Effector memory CD8-positive, alpha-beta T cell (primary cell): ENCODE measurements at regions not wholly inside any gene's neighbourhood (a gene's known extent, or its start where the extent isn't known, plus 50 kb on each side); places are given as distances from the start of the nearest gene placed in this dataset.

Source experiments
- ATAC-seq: fragments of 150-1000 bp; cut with Tn5 transposase; replicated peaks from 2 replicates; pipeline ENCODE4 v1.10.0; 2021; ENCODE audit warnings: mild to moderate bottlenecking, moderate library complexity
- DNase-seq, 3 experiments: peaks; one replicate each; pipeline ENCODE4 v3.0.0; 2021
- H3K27ac Mint-ChIP-seq, 2 donors: one replicate each; pipeline ENCODE4 v1.8.0; 2022; ENCODE audit warnings: mild to moderate bottlenecking in 2 of 2, mixed read lengths in 2 of 2, moderate library complexity in 2 of 2
- H3K27me3 Mint-ChIP-seq, 2 donors: one replicate each; pipeline ENCODE4 v1.8.0; 2022; ENCODE audit warnings: mixed read lengths in 2 of 2
- H3K36me3 Mint-ChIP-seq: one replicate; pipeline ENCODE4 v1.8.0; 2022; ENCODE audit warnings: mild to moderate bottlenecking, moderate library complexity, mixed read lengths; ENCODE audit not compliant: insufficient read depth
- H3K4me1 Mint-ChIP-seq, 2 donors: one replicate each; pipeline ENCODE4 v1.8.0; 2022; ENCODE audit warnings: low read depth in 2 of 2, mixed read lengths in 2 of 2
- H3K4me3 Mint-ChIP-seq, 2 donors: one replicate each; pipeline ENCODE4 v1.8.0; 2022; ENCODE audit warnings: mild to moderate bottlenecking in 2 of 2, mixed read lengths in 2 of 2, moderate library complexity in 2 of 2
- H3K9me3 Mint-ChIP-seq, 2 donors: one replicate each; pipeline ENCODE4 v1.8.0; 2022; ENCODE audit warnings: mixed read lengths in 2 of 2

DNA sequence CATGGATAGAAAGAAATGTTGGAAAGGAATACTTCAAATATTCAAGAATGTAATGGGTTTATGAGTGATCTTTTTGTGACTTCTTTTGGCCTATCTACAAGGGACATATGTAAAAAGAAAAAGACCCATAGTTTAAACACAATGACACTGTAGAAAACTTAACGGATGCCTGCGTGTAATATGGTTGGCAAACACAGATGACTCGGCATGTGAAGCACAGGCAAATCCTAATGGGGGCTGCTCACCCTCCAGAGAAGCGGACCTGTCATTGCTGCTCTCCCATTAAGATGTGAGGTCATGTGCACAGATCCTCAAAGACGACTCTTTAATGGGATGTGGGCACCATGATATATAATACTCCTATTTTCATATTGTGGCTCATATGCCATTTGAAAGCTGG lies 366.6 kb upstream of the TMEM132C start:
- no peak overlapping the region for H3K4me3 Mint-ChIP-seq
- H3K9me3 Mint-ChIP-seq = peaks cover 5 to 8% of the 10 kb centered on the region in 2 donors
- H3K4me1 Mint-ChIP-seq = no peaks in the 10 kb centered on the region
- ATAC-seq (no peak), DNase-seq (no peak)
- no peak overlapping the region for H3K27ac Mint-ChIP-seq
- H3K36me3 Mint-ChIP-seq = no peaks in the 10 kb centered on the region
- H3K27me3 Mint-ChIP-seq = no peaks in the 10 kb centered on the region

DNA sequence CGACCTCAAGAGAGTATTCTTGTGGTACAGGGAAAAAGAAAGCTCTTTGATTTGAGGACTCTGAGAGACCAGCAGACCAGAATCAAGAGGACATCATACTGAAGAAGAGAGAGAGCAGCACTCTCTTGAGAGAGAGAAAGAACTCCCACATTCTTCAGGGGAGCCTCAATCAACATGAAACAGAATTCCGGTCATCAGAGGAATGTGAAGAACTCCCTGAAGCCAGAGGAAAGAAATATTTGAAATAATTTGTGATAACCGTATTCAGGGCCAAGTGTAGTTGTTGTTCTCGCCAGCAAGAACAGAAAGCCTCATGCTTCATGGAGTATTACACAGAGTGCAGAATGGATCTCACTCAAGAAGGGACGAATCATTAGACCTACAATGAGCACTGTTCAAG lies 363.8 kb upstream of the TMEM132C start:
- ATAC-seq = no peak
- no peak overlapping the region for H3K4me3 Mint-ChIP-seq

DNA sequence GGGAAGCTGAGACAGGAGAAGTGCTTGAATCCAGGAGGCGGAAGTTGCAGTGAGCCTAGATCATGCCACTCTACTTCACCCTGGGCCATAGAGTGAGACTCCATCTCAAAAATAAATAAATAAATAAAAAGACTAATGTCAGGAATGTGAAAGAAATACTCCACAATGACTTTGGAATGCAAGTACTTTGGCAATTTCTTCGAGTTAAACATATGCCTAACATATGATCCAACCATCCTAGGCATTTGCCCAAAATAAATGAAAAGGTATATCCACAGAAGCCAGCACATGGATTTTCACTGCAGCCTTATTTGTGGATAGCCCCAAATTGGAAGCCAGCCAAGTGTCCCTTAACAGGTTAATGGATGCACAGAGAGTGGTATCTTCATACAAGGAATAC lies 357.9 kb upstream of the TMEM132C start:
- Mint-ChIP-seq H3K9me3 (peaks cover 2 to 7% of the 10 kb centered on the region in 2 donors), H3K4me1 (no peaks in the 10 kb centered on the region), H3K27me3 (no peaks in the 10 kb centered on the region), H3K36me3 (no peaks in the 10 kb centered on the region), H3K27ac (no peak overlapping the region), H3K4me3 (no peak overlapping the region)
- ATAC-seq (no peak), DNase-seq (no peak)

More for the DNA sequence above, 363.8 kb upstream of the TMEM132C start:
- peaks cover 5 to 8% of the 10 kb centered on the region in 2 donors for H3K9me3 Mint-ChIP-seq
- H3K27me3 Mint-ChIP-seq = no peaks in the 10 kb centered on the region
- no peaks in the 10 kb centered on the region for H3K36me3 Mint-ChIP-seq
- no peak for DNase-seq
- no peak overlapping the region for H3K27ac Mint-ChIP-seq
- no peaks in the 10 kb centered on the region for H3K4me1 Mint-ChIP-seq

DNA sequence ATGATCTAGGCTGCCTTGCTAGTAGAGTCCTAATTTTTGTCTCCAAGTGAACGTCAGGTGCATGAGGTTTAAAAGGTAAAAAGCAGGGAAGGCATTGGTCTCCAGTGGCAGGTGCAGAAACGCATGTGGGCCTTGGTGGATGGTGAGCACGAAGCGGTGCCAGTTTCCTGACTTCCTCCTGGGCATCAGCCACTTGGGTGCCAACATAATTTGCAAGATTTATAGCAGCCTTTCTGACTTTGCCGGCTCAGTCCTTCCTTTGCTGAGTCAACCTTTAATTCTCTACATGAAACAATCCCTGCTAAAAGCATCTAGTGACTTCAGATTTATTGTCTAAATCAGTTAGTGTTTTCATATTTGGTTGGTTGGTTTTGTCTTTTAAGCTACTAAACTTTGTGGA lies 355.7 kb upstream of the TMEM132C start:
- H3K4me3 Mint-ChIP-seq = no peak overlapping the region
- DNase-seq = no peak
- no peak for ATAC-seq

DNA sequence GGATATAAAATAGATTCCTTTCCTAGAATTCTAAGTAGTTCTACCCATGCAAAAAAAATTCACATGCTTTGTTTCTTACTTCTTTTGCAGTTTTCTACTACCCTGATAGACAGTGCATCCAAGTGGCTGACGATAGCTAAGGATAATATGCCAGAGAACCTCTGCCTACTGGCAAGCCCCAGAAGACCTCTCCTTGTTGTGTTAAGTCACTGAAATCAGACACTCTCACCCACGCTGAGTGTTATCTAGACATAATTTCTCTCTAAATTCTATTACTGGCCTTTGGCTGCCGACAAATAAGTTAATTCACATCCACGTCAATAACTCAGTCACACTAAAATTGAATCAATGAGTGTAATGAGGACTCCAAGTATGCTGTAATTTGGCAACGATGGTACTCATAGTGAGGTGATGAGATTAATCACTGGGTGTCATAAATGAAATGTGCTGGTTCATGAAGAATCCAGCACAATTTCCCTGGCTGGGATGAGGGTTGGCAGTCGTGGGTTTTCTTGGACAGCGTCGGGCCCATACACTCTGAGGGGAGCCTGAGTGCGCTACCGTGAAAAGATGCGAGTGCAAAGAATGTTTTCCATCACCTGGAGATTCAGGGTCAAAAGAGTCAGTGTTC lies 354.8 kb upstream of the TMEM132C start:
- Mint-ChIP-seq H3K9me3 (no peaks in the 10 kb centered on the region), H3K36me3 (no peaks in the 10 kb centered on the region), H3K27ac (no peak overlapping the region), H3K27me3 (no peaks in the 10 kb centered on the region), H3K4me3 (no peak overlapping the region), H3K4me1 (no peaks in the 10 kb centered on the region)
- no peak for ATAC-seq
- DNase-seq = no peak

More for the DNA sequence above, 355.7 kb upstream of the TMEM132C start:
- H3K27me3 Mint-ChIP-seq = no peaks in the 10 kb centered on the region
- no peak overlapping the region for H3K27ac Mint-ChIP-seq
- no peaks in the 10 kb centered on the region for H3K4me1 Mint-ChIP-seq
- H3K36me3 Mint-ChIP-seq = no peaks in the 10 kb centered on the region
- no peaks in the 10 kb centered on the region for H3K9me3 Mint-ChIP-seq

DNA sequence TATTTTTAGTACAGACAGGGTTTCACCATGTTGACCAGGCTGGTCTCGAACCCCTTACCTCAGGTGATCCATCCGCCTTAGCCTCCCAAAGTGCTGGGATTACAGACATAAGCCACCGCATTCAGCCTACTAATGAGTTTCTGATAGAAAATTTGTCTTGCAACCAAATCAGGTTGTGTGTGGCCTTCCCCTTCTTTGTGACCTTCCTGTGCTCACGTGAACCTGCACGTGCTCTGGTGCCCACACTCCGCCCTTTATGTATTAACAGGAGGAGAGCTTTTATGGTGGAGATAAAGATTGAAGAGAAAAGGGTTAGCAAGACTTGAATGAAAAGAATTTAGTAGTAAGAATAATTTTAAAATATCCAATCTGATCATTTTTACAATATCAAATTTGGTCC lies 343.5 kb upstream of the TMEM132C start:
- Mint-ChIP-seq H3K36me3 (no peaks in the 10 kb centered on the region), H3K4me1 (no peaks in the 10 kb centered on the region), H3K27ac (no peak overlapping the region), H3K27me3 (no peaks in the 10 kb centered on the region), H3K4me3 (no peak overlapping the region), H3K9me3 (peaks cover 5 to 10% of the 10 kb centered on the region in 2 donors)
- DNase-seq (no peak), ATAC-seq (no peak)

DNA sequence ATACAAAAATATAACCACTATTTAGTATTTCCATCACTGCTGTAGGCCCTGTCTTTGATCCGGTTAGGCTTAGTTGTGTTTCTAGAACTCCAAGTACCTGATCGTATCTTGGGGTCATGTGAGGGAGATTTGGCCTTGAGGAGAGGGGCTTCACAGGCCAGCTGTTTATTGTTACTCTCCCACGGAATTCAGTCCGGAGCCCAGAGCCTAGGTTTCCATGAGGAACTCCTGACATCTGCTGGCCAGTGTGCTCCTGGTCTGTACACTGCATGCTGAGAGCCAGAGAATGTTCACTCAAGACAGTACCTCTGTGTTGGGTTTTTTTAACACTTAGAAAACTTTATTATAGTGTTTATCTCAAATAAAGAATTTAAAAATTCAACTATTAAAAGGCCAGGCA lies 341.0 kb upstream of the TMEM132C start:
- no peaks in the 10 kb centered on the region for H3K36me3 Mint-ChIP-seq

DNA sequence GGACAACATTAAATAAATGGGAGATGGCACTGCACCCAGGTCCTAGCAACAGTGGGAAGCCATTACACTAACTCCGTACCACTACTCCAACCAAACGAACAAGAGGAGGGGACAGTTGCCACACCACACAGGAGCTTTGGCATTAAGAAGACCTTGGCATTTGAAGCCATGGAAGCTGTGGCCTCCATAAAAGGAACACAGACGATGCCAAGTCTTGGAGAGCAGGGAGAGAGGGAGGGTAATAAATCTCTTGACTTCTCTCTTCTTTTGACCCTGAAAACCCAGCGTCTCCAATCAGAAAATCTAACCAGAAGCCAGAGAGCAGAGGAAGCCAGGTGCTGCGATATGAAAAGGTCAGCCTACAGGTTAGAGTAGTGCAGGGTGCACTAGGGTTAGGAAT lies 338.8 kb upstream of the TMEM132C start:
- H3K27me3 Mint-ChIP-seq = no peaks in the 10 kb centered on the region
- H3K9me3 Mint-ChIP-seq = peaks cover 4 to 8% of the 10 kb centered on the region in 2 donors
- ATAC-seq = no peak
- H3K36me3 Mint-ChIP-seq = no peaks in the 10 kb centered on the region
- no peaks in the 10 kb centered on the region for H3K4me1 Mint-ChIP-seq
- no peak for DNase-seq
- H3K27ac Mint-ChIP-seq = no peak overlapping the region
- no peak overlapping the region for H3K4me3 Mint-ChIP-seq

More for the DNA sequence above, 341.0 kb upstream of the TMEM132C start:
- H3K27me3 Mint-ChIP-seq = no peaks in the 10 kb centered on the region
- no peak overlapping the region for H3K27ac Mint-ChIP-seq
- ATAC-seq = no peak
- H3K4me3 Mint-ChIP-seq = no peak overlapping the region
- peaks cover 5 to 8% of the 10 kb centered on the region in 2 donors for H3K9me3 Mint-ChIP-seq
- no peak for DNase-seq
- H3K4me1 Mint-ChIP-seq = no peaks in the 10 kb centered on the region

DNA sequence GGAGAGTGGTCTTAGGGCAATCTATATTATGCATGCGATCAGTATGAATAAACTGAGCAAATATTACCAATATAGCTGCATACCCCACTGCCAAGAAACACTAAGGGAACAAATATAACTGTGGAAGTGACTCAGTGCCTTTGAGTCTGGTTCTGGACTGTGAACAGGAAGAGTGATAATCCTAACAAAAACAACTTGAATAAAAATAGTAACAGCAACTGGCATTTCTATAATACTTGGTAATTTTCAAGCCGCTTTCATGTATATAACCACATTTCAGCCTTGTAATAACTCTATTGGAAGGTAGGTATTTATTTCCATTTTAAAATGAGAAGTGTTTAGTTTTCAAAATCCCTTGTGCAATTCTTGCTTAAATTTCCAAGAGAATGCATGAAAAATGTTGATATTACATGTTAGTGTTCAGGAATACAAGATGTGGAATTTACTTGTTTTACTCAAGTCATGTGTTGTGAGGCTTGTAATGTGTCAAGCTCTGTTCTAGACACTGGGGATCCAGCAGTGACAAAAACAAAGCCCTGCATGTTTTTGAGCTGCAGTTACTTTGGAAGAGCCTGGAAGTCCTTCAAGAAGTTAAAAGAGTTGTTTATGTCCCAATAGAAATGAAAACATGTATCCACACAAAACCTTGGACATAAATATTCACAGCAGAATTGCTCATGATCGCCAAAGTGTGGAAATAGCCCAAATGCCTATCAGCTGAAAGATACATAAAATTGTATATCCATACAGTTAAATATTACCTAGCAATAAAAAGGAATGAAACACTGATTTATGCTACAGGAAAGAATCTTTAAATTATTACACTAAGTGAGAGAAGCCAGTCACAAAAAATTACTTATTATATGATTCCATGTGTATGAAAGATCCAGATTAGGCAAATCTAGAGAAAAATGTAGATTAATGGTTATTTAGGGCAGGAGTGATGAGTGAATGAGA lies 338.1 kb upstream of the TMEM132C start:
- Mint-ChIP-seq H3K9me3 (peaks cover 4 to 8% of the 10 kb centered on the region in 2 donors), H3K4me1 (no peaks in the 10 kb centered on the region), H3K4me3 (no peak overlapping the region), H3K36me3 (no peaks in the 10 kb centered on the region), H3K27ac (no peak overlapping the region), H3K27me3 (no peaks in the 10 kb centered on the region)
- ATAC-seq (no peak), DNase-seq (no peak)

DNA sequence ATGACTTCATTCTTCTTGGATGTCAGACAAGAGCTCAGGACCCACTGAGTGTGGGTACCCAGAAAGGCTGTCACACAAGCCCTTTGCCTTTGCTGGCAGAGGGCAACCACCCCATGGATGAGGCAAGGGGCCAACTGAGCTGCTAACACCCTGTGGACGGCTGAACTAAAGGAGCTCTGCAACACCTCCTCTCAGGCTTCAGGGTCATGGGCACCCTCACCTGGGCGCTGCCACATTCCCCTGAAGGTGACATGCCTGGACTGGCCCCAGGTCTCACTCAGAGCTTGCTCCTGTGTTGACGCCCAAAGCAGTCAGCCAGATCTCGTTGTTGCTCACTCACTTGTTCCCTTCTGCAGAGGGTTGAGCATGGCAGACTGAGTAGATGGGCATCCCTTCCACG lies 336.8 kb upstream of the TMEM132C start:
- Mint-ChIP-seq H3K4me1 (no peaks in the 10 kb centered on the region), H3K4me3 (no peak overlapping the region), H3K27ac (no peak overlapping the region), H3K9me3 (peaks cover 2 to 8% of the 10 kb centered on the region in 2 donors), H3K27me3 (no peaks in the 10 kb centered on the region), H3K36me3 (no peaks in the 10 kb centered on the region)
- ATAC-seq (no peak), DNase-seq (no peak)

DNA sequence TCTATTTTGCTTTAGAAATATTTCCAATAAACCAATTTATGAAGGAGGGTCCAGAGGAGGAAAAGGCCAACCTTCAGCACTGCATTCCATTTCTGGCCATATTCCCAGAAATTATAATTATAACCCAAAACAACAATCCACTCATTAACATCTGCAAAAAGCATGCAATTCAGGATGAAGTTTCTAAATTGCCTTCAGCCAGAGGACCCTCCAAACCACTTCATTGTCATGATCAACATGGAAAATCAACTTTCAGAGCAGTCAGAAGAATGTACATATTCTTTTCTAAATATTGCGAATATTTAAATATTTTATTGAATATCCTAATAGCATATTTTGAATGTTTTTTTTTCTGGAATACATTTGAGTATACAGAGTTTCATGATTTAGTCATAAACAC lies 332.6 kb upstream of the TMEM132C start:
- Mint-ChIP-seq H3K9me3 (peaks cover 0 to 8% of the 10 kb centered on the region in 2 donors), H3K27me3 (no peaks in the 10 kb centered on the region), H3K4me3 (no peak overlapping the region), H3K27ac (no peak overlapping the region), H3K4me1 (no peaks in the 10 kb centered on the region), H3K36me3 (no peaks in the 10 kb centered on the region)
- ATAC-seq = no peak
- no peak for DNase-seq

DNA sequence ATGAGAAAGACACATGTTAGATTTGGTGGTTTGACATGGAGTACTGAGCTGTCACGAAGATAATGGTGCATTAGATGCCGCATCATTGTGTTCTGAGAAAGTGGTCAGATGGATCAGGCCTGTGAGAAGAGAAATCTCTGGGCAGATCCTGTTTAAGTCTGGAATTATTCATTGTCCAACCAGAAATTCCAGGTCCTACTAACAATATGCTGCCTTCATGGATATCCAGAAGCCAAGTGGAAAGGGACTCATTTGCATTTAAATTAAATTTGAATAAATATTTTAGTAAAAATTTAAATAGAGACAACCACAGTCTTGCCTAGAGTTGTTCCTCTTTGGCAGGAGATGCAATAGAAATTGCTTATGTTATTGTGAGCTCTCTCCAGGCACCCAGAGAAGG lies 330.5 kb upstream of the TMEM132C start:
- ATAC-seq = no peak
- Mint-ChIP-seq H3K27ac (no peak overlapping the region), H3K36me3 (no peaks in the 10 kb centered on the region), H3K4me1 (no peaks in the 10 kb centered on the region), H3K4me3 (no peak overlapping the region), H3K27me3 (no peaks in the 10 kb centered on the region), H3K9me3 (peaks cover 4 to 7% of the 10 kb centered on the region in 2 donors)
- no peak for DNase-seq

DNA sequence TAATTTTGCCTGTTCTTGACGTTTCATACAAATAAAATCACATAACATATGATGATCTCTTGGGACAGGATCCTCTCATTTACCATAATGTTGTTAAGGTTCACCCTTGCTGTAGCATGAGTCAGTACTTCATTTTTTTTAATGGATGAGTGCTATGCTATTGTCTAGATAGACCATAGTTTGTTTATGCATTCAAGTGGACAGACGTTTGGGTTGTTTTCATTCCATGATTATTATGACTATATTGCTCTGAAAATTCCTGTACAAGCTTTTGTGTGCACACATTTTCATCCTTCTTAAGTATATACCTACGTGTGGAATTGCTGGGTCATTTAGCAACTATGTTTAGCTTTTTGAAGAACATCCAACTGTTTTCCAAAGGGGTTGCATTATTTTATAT lies 325.6 kb upstream of the TMEM132C start:
- Mint-ChIP-seq H3K27me3 (no peaks in the 10 kb centered on the region), H3K4me1 (no peaks in the 10 kb centered on the region), H3K27ac (no peak overlapping the region), H3K4me3 (no peak overlapping the region), H3K9me3 (peaks cover 9 to 26% of the 10 kb centered on the region in 2 donors), H3K36me3 (no peaks in the 10 kb centered on the region)
- ATAC-seq = no peak
- no peak for DNase-seq

DNA sequence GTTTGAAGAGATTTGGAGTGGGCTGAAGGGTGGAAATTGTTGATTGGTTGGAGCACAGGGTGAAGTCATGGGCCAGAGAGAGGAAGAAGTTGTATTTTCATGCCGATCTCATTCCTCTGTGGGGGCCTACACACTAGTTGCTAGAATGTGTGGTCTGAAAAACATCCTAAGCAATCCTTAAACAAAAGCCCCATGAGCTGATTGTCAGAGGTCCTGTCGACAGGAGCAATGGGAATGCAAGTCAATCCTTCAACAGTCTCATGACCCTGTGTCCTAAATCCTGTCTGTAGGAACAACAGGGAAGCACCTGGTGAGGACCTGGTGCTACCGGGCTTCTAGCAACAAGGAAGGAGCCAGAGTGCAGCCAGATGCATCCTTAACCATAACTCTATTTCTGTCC lies 324.0 kb upstream of the TMEM132C start:
- Mint-ChIP-seq H3K4me3 (no peak overlapping the region), H3K9me3 (peaks cover 9 to 26% of the 10 kb centered on the region in 2 donors), H3K36me3 (no peaks in the 10 kb centered on the region), H3K27me3 (no peaks in the 10 kb centered on the region), H3K4me1 (no peaks in the 10 kb centered on the region), H3K27ac (no peak overlapping the region)
- ATAC-seq (no peak), DNase-seq (no peak)
